A549 (cell line): ENCODE measurements at regions not wholly inside any gene's neighbourhood (a gene's known extent, or its start where the extent isn't known, plus 50 kb on each side); places are given as distances from the start of the nearest gene placed in this dataset.
A peak's percentile ranks its signal among the peaks of the same experiment; 100 is the strongest.

Source experiments
- ATAC-seq, 2 experiments: fragments of 200-7000 bp in 1 of 2; fragments of >200 bp in 1 of 2; cut with Nextera tagmentation in 1 of 2; cut with Tn5 transposase in 1 of 2; 3 replicates each; pipeline versions ENCODE4 v1.8.0 to v1.9.1; 2018 to 2020; ENCODE audit warnings: mild to moderate bottlenecking in 1 of 2, moderate library complexity in 1 of 2
- CTCF ChIA-PET: fragments of 300-600 bp; sonication (Branson Sonifier 250); formaldehyde crosslinking; extraction: SDS; loops from one replicate; lab custom pipeline; 2021; ENCODE audit warnings: antibody characterized with exemption, inconsistent platforms; lab: Yijun Ruan, JAX
- POLR2A ChIA-PET: fragments of 350-600 bp; formaldehyde crosslinking; extraction: SDS; loops from one replicate; lab custom pipeline; 2021; ENCODE audit warnings: antibody characterized with exemption, inconsistent platforms; lab: Yijun Ruan, JAX
- DNase-seq, 2 experiments: peaks; one replicate each; pipeline versions ENCODE4 v3.0.0 to v3.0.0-alpha.2; 2011 to 2016; ENCODE audit warnings: low read depth in 1 of 2, low spot score in 1 of 2
- FAIRE-seq: peaks from 2 replicates; lab custom pipeline; 2011; peaks lifted over from hg19 to GRCh38; lab: Jason Lieb, UNC
- H3K27ac ChIP-seq, 2 experiments: fragments of >200 bp; sonication (Bioruptor Twin); formaldehyde crosslinking; 3 replicates each; pipeline ENCODE4 v1.5.1; 2016 to 2017
- H3K4me1 ChIP-seq: fragments of >200 bp; sonication (Bioruptor Twin); formaldehyde crosslinking; 3 replicates; pipeline ENCODE4 v1.6.1; 2016
- H3K4me2 ChIP-seq: fragments of >200 bp; sonication (Bioruptor Twin); formaldehyde crosslinking; 3 replicates; pipeline ENCODE4 v1.6.1; 2016
- H3K4me3 ChIP-seq: fragments of >200 bp; sonication (Bioruptor Twin); formaldehyde crosslinking; 3 replicates; pipeline ENCODE4 v1.5.1; 2016
- H3K9me3 ChIP-seq: fragments of >200 bp; sonication (Bioruptor Twin); formaldehyde crosslinking; 3 replicates; pipeline ENCODE4 v1.6.1; 2016
- BCL3 ChIP-seq: fragments of >200 bp; sonication (Bioruptor Twin); formaldehyde crosslinking; IDR thresholded peaks from 3 replicates; pipeline ENCODE4 v1.6.1; 2016
- CBX2 ChIP-seq: fragments of 200-600 bp; sonication (generic); IDR thresholded peaks from 2 replicates; pipeline ENCODE4 v1.6.1; 2016; ENCODE audit warnings: low read depth, mild to moderate bottlenecking, borderline replicate concordance
- CEBPB ChIP-seq, 2 experiments: fragments of >200 bp in 1 of 2; sonication (Bioruptor Twin) in 1 of 2; formaldehyde crosslinking in 1 of 2; IDR thresholded peaks; 2 replicates each; pipeline ENCODE4 v1.6.1; 2012 to 2016
- CTCF ChIP-seq: fragments of >200 bp; sonication (Bioruptor Twin); formaldehyde crosslinking; IDR thresholded peaks from 3 replicates; pipeline ENCODE4 v1.5.1; 2016
- E2F6 ChIP-seq: IDR thresholded peaks from 2 replicates; pipeline ENCODE4 v1.6.1; 2012; ENCODE audit warnings: low read depth, borderline replicate concordance
- EP300 ChIP-seq, 2 experiments: fragments of >200 bp; sonication (Bioruptor Twin); formaldehyde crosslinking; IDR thresholded peaks; 2 replicates in 1 of 2; 3 replicates in 1 of 2; pipeline ENCODE4 v1.6.1; 2016 to 2017
- FOSL2 ChIP-seq, 2 experiments: fragments of 450-650 bp in 1 of 2; fragments of >200 bp in 1 of 2; sonication (Bioruptor Twin) in 1 of 2; formaldehyde crosslinking; IDR thresholded peaks; 2 replicates each; pipeline versions ENCODE4 v1.5.0 to v1.6.1; 2016 to 2020; ENCODE audit warnings: mild to moderate bottlenecking in 1 of 2, moderate library complexity in 1 of 2
- FOXS1 ChIP-seq: fragments of 250-450 bp; sonication (Bioruptor Pico); IDR thresholded peaks from 2 replicates; pipeline ENCODE4 v1.5.0; 2020; ENCODE audit warnings: mild to moderate bottlenecking, moderate library complexity
- GATA3 ChIP-seq: IDR thresholded peaks from 2 replicates; pipeline ENCODE4 v1.6.1; 2012; ENCODE audit warnings: borderline replicate concordance
- HES2 ChIP-seq: fragments of >200 bp; sonication (Bioruptor Twin); formaldehyde crosslinking; IDR thresholded peaks from 2 replicates; pipeline ENCODE4 v1.6.1; 2016
- HOXA7 ChIP-seq: fragments of 250-450 bp; sonication (Bioruptor Pico); IDR thresholded peaks from 2 replicates; pipeline ENCODE4 v1.5.0; 2020; ENCODE audit warnings: mild to moderate bottlenecking, moderate library complexity
- HOXB13 ChIP-seq: fragments of 250-450 bp; sonication (Bioruptor Pico); IDR thresholded peaks from 2 replicates; pipeline ENCODE4 v1.5.0; 2020; ENCODE audit warnings: low read depth, mild to moderate bottlenecking, moderate library complexity
- JUN ChIP-seq, 2 experiments: fragments of >200 bp; sonication (Bioruptor Twin); formaldehyde crosslinking; IDR thresholded peaks; 2 replicates in 1 of 2; 3 replicates in 1 of 2; pipeline ENCODE4 v1.6.1; 2016 to 2017
- JUNB ChIP-seq: fragments of >200 bp; sonication (Bioruptor Twin); formaldehyde crosslinking; IDR thresholded peaks from 2 replicates; pipeline ENCODE4 v1.6.1; 2016
- KDM1A ChIP-seq: fragments of 200-600 bp; sonication (generic); IDR thresholded peaks from 2 replicates; pipeline ENCODE4 v1.6.1; 2016; ENCODE audit warnings: low read depth, mild to moderate bottlenecking
- KDM5A ChIP-seq: fragments of 200-600 bp; sonication (generic); IDR thresholded peaks from 2 replicates; pipeline ENCODE4 v1.6.1; 2016; ENCODE audit warnings: antibody characterized with exemption, mild to moderate bottlenecking
- MAX ChIP-seq: IDR thresholded peaks from 2 replicates; pipeline ENCODE4 v1.6.1; 2012
- MYC ChIP-seq: IDR thresholded peaks from 2 replicates; pipeline ENCODE4 v1.6.1; 2012; ENCODE audit warnings: mild to moderate bottlenecking, inconsistent platforms, low read length, improper control_type of control experiment, borderline replicate concordance
- NPAS2 ChIP-seq: fragments of 250-450 bp; sonication (Bioruptor Pico); IDR thresholded peaks from 2 replicates; pipeline ENCODE4 v1.8.0; 2022; ENCODE audit warnings: mild to moderate bottlenecking, moderate library complexity, borderline replicate concordance
- NR3C1 ChIP-seq: fragments of >200 bp; sonication (Bioruptor Twin); formaldehyde crosslinking; IDR thresholded peaks from 3 replicates; pipeline ENCODE4 v1.6.1; 2017
- PBX3 ChIP-seq: IDR thresholded peaks from 2 replicates; pipeline ENCODE4 v1.6.1; 2012
- PHF8 ChIP-seq: fragments of 200-600 bp; sonication (generic); IDR thresholded peaks from 2 replicates; pipeline ENCODE4 v1.6.1; 2016; ENCODE audit warnings: low read depth, mild to moderate bottlenecking, antibody characterized with exemption, moderate library complexity, borderline replicate concordance
- SMC3 ChIP-seq: fragments of >200 bp; sonication (Bioruptor Twin); formaldehyde crosslinking; IDR thresholded peaks from 3 replicates; pipeline ENCODE4 v1.6.1; 2018; ENCODE audit warnings: inconsistent platforms
- SREBF2 ChIP-seq: fragments of 450-650 bp; IDR thresholded peaks from 2 replicates; pipeline ENCODE4 v1.6.1; 2014; ENCODE audit warnings: mild to moderate bottlenecking, moderate library complexity
- TFCP2L1 ChIP-seq: fragments of 250-450 bp; sonication (Bioruptor Pico); IDR thresholded peaks from 2 replicates; pipeline ENCODE4 v1.5.0; 2021; ENCODE audit warnings: mild to moderate bottlenecking
- USF2 ChIP-seq: fragments of 450-650 bp; IDR thresholded peaks from 2 replicates; pipeline ENCODE4 v1.6.1; 2014; ENCODE audit warnings: antibody characterized with exemption
- ZFP36 ChIP-seq: fragments of 450-650 bp; IDR thresholded peaks from 2 replicates; pipeline ENCODE4 v1.6.1; 2014; ENCODE audit warnings: borderline replicate concordance; ENCODE audit not compliant: partially characterized antibody
- ZNF302 ChIP-seq: fragments of 250-450 bp; sonication (Bioruptor Pico); IDR thresholded peaks from 2 replicates; pipeline ENCODE4 v1.9.0; 2021; ENCODE audit warnings: inconsistent platforms, mild to moderate bottlenecking, moderate library complexity
- WGBS: methylation state at CpG from one replicate; pipeline ENCODE4 v1.1.6; 2017; ENCODE audit errors: missing lambda C conversion rate; 5-methylcytosine and 5-hydroxymethylcytosine counted together

- POLR2A ChIA-PET, result no interaction called here
- peak; percentile 59 for FAIRE-seq
- no peak for DNase-seq
- Histone ChIP-seq H3K4me1 (no peaks in the 10 kb centered on the region), H3K9me3 (no peaks in the 10 kb centered on the region), H3K27ac (no peak overlapping the region), H3K4me2 (no peak overlapping the region), H3K4me3 (no peak overlapping the region)
- TF ChIP-seq HOXA7 (CRISPR knock-in tag) (no peak), USF2 (no peak), MYC (no peak), JUN (IDR thresholded peaks at IDR 0.05) (no peak), NR3C1 (no peak), CTCF (no peak), TFCP2L1 (no peak), BCL3 (no peak), ZNF302 (CRISPR knock-in tag) (no peak), KDM1A (no peak), CBX2 (no peak), PBX3 (no peak), PHF8 (no peak), CEBPB (IDR thresholded peaks at IDR 0.05) (no peak), SREBF2 (no peak), SMC3 (no peak), ZFP36 (no peak), GATA3 (no peak)
- ATAC-seq, result no peak
- CTCF ChIA-PET, result no interaction called here
These were observed 1752.6 kb upstream of the C9orf72 start for GRCh38 chr9:29325894-29326293.

GRCh38 chr9:29332789-29333188, 1759.5 kb upstream of the C9orf72 start:
- peak; percentile 14 to 73 for DNase-seq
- H3K4me3 ChIP-seq, result no peak overlapping the region
- peak; percentile 61 for FAIRE-seq
- TF ChIP-seq KDM5A (no peak), HES2 (peak; percentile 51), EP300 (IDR thresholded peaks at IDR 0.05) (peak in 1 of 2 experiments; percentile 39; a peak in 1 of 5 replicates), HOXB13 (CRISPR knock-in tag) (no peak), MAX (0 out of 2 replicates have a peak, but pooled peaks have one; percentile 30), JUNB (peak; percentile 88), JUN (IDR thresholded peaks at IDR 0.05) (peak in 1 of 2 experiments; percentile 35; a peak in 2 of 5 replicates), FOXS1 (CRISPR knock-in tag) (no peak), NPAS2 (CRISPR knock-in tag) (no peak), E2F6 (no peak), CEBPB (IDR thresholded peaks at IDR 0.05) (peak; percentile 62 to 79), FOSL2 (IDR thresholded peaks at IDR 0.05) (peak; percentile 92), FOSL2 (CRISPR knock-in tag; IDR thresholded peaks at IDR 0.05) (peak; percentile 91)
- POLR2A ChIA-PET, result no interaction called here
- peak; percentile 87 to 95 for ATAC-seq
- no peaks in the 10 kb centered on the region; the same call in 2 of the 3 replicates for H3K9me3 ChIP-seq
- WGBS, result 11% methylated on average over 2 of the region's 2 CpGs
- peak overlapping the region; percentile 63 to 91 for H3K27ac ChIP-seq
- CTCF ChIA-PET, result no interaction called here
- peak overlapping the region; percentile 50 for H3K4me2 ChIP-seq
- peaks cover 14% of the 10 kb centered on the region for H3K4me1 ChIP-seq
